GM18502 (cell line): ENCODE measurements at regions not wholly inside any gene's neighbourhood (a gene's known extent, or its start where the extent isn't known, plus 50 kb on each side); places are given as distances from the start of the nearest gene placed in this dataset.
"Not testable (repeated sequence)": the region's sequence is repeated elsewhere in the genome, so short reads cannot be mapped to it uniquely, and the experiment has no call there.

Experiments
- ATAC-seq: cut with Tn5 transposase; IDR thresholded peaks from one replicate; pipeline ENCODE4 v1.9.1; 2021; ENCODE audit warnings: mild to moderate bottlenecking; ENCODE audit not compliant: unreplicated experiment, poor library complexity

DNA sequence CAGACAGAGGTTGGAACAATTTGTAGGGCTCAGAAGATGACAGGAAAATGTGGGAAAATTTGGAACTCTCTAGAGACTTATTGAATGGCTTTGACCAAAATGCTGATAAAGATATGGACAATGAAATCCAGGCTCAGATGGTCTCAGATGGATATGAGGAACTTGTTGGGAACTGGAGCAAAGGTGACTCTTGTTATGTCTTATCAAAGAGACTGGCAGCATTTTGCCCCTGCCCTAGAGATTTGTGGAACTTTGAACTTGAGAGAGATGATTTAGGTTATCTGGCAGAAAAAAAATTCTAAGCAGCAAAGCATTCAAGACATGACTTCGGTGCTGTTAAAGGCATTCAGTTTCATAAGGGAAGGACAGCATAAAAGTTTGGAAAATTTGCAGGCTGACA lies 347.9 kb upstream of the RPS23 start:
- ATAC-seq, result not testable (repeated sequence)

DNA sequence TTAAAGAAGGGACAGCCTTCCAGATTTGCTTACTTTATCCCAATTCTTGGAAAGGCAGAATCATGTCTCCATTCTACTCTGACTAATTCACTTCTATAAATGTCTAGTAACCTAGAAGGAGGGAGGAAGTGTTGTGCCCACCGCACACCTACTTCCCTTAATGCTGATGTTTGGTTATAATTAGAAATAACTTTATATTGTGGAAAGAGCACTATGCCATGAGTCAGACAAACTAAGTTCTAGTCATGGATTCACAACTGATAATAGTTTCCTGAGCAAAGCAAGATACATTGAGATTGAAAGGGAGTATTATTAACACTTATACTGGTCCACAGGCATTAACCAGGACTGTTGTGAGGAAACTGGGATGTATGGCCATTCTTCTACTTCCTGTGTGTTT lies 345.9 kb upstream of the RPS23 start:
- no peak for ATAC-seq

- ATAC-seq, result no peak
Measured at GRCh38 chr5:82622711-82623514, 344.8 kb upstream of the RPS23 start.

DNA sequence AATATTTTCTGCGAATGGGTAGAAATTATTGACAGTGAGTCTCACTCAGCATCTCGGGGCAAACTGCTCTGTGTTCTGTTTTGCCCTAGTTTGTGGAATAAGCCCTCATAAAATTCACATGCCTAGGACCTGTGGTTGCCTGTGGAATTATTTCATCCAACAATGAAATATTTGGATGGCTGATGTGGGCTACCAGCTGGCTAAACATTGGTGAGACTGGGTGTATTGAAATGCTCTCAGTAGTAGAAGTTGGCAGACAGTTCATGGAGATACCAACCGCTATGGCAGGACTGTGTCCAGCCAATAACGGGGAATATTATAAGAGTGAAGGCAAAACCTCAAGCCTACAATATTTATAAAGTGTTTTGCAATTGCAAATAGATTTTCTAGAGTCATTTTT lies 344.1 kb upstream of the RPS23 start:
- ATAC-seq, result no peak

GRCh38 chr5:82620957-82621600 lies 342.9 kb upstream of the RPS23 start:
- ATAC-seq, result no peak

DNA sequence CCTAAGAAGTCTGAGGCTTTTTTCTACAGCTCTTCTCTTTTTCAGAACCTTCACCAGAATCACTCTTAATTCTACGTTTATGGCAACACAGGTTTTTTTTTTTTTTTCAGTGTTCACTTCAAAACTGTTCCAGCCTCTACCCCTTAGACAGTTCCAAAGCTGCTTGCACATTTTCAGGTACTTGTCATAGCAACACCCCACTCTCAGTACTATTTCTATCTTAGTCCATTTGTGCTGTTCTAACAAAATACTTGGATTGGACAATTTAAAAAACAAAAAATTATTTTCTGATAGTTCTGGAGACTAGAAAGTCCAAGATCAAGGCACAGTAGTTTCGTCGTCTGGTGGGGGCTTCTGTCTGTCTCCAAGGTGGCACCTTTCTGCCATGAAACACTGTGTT lies 340.9 kb upstream of the RPS23 start:
- no peak for ATAC-seq

DNA sequence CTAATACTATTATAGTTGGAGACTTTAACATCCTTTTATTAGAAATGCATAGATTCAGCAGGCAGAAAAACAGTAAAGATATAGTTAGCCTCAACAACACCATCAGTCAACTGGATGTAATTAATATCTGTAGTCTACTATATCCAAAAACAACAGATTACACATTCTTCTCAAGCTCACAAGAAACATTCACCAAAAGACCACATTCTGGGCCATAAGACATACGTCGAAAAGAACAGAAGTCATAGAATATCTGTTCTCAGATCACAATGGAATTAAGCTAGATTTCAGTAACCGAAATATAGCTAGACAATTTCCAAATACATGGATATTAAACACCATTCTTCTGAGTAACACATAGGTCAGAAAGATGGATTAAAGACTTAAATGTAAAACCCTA lies 336.6 kb upstream of the RPS23 start:
- no peak for ATAC-seq

- no peak for ATAC-seq
Measured at GRCh38 chr5:82613891-82614290, 335.7 kb upstream of the RPS23 start.

GRCh38 chr5:82610686-82611085 lies 332.5 kb upstream of the RPS23 start:
- ATAC-seq, result no peak

DNA sequence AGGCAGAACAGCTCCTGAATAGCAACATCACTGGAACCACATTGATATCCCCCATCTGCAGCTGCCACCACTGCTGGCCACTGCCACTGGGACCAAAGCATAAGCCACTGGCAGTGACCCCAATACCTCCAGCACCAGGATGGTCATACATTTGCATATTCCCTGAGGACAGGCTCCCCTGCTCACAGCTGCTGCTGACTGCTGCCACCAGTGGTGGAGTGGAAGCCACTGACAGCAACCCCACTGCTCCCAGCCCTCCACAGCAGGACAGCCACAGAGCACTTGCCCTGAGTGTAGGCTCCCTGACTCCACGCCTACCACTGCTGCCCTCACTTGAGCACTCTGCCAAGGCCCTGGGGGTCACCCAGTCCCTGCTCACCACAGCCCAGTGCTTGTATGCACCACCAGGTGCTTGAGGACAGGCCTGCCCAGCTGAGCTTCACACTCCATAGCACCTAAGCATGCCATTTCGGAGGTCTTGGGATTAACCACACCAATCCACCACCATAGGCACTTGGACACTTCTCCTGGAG lies 327.4 kb upstream of the RPS23 start:
- no peak for ATAC-seq

DNA sequence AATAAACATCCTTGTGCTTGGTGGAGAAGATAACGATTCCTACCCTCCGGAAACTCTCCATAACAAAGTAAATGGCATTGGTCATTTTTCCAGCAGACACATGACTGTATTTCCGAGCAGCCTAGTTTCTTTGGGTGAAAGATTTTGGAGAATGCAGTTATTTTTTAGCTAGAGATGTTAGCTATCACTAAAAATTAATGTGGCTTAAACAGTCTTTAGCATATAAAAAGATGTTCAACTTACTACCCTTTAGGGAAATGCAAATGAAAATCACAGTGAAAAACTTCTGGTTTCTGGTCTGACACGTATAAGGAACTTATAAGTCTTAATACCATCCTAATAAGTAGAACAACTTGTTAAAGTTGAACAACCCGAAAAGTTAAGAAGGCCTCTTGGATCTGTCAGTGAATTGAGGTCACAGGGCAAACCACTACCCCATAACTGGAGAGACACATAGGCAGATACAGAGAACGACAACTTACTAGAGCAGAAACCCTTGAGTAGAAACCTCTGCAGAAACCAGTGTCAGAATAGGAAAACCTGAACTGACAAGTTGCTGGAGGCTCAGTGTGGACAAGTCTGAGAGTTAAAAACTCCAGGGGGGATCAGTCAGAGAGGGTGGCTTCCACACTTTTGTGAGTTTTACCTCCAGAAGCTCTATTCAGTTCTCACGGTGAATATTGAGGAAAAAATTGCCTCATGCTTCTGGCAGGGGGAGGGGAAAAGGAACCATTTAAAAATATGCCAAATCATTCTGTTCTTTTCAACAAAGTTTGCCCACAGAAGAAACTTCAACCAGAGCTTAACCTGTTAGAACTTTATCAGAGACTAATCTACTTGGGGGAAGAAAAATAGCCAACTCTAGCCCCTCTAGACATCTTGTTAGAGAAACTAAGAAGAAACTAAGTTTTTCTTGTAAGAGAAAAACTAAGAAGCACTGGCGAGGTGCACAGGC lies 325.2 kb upstream of the RPS23 start:
- ATAC-seq, result no peak

GRCh38 chr5:82601861-82602260 lies 323.7 kb upstream of the RPS23 start:
- no peak for ATAC-seq

DNA sequence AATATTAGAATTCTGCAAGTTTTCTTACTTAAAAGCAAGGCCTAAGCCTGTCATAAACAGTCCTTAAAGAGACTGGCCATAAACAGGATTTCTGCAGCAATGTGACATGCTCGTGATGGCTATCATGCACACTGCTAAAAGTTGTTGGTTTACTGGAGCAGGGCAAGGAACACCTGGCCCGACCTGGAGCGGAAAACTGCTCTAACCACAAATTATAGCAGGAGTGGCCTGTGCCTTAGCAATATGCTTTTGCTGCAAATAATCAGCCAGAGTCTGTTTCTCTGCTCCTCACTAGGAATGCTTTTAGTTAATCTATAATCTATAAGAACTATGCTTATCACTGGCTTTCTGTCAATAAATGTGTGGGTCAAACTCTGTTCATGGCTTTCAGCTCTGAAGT lies 322.9 kb upstream of the RPS23 start:
- no peak for ATAC-seq

DNA sequence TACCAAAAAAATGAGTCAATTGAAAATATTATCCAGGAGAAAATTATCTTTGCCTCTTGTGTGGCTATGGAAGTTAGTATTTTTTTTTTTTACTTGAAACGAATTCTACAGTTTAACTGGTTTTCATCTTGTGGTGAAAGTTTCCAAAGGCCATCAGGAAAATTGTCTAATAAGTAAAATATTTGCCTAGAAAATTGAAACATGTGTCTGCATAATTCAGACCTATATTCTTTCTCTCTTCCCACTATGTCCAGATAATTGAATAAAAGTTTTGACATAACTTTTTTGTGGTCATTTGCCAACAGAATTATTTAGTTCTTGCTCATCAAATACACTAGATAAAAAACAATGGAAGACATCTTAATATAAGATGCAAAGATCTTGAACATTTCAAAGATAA lies 321.5 kb upstream of the RPS23 start:
- no peak for ATAC-seq

GRCh38 chr5:82599030-82599429 lies 320.9 kb upstream of the RPS23 start:
- no peak for ATAC-seq

- ATAC-seq, result no peak
Measured at GRCh38 chr5:82597437-82597836, 319.3 kb upstream of the RPS23 start.

GRCh38 chr5:82596451-82596850 lies 318.3 kb upstream of the RPS23 start:
- no peak for ATAC-seq

DNA sequence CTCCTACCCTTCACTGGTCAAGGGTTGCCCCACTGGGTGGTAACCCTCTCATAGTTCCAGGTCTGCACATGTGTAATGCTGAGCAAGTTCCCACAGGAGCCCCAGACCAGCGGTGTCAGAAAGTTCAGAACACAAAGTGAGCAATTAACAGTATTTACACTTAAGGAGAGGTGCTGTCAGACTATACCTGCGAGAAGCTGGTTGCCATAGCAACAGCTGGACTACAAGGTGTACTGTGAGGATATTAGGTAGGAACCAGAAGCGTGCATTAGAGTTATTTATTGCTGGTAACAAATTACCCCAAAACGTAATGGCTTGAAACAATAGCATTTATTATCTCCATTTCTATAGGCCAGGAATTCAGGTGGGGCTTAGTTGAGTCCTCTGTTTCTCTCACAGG lies 317.0 kb upstream of the RPS23 start:
- no peak for ATAC-seq

DNA sequence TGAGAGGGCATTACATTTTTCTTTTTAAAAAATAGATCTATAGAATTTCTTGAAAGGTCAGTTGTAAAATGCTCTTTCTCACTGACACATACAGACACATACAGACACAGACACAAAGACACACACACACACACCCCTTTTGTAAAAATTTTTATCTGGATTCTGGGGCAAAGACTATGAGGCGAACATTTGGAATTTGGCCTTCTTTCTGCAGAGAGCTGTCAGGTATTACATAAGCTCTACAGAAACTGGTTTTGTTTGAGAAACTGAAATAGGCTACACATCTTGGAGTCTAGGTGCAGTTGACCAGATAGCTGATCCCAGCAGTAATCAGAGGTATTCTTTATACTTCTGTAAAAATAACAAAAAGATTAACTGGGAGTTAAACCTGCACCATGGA lies 315.9 kb upstream of the RPS23 start:
- ATAC-seq, result no peak

GRCh38 chr5:82593481-82593880 lies 315.3 kb upstream of the RPS23 start:
- ATAC-seq, result no peak

DNA sequence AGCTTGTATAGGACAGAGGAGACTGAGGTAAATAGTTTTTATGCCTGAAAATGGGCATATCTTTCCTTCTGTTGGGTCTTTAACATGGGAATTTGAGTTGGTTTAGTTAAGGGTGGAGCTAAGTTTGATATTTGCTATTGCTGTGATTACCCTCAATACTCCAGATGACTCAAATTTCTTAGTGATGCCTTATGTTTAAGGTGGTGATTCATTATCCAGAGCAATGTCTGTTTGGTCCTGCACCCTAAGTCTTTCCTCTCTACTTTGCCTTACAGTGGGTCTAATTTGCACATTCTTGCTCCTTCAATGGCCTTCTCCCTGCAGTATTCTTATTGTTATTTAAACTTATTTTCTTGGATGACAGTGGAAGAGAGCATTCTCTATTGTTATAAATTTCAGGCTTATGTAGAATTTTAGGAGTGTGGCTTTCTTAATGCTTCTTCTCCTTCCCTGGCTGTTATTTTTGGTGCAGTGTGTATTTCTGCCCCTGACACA lies 312.9 kb upstream of the RPS23 start:
- ATAC-seq, result no peak
